Cardiac muscle cell (in vitro differentiated cells and primary cell): ENCODE measurements at regions not wholly inside any gene's neighbourhood (a gene's known extent, or its start where the extent isn't known, plus 50 kb on each side); places are given as distances from the start of the nearest gene placed in this dataset.

Source experiments
- DNase-seq, 2 donors: peaks; one replicate each; pipeline versions ENCODE4 v3.0.0 to v3.0.0-alpha.2; 2010 to 2017; ENCODE audit warnings: low read depth in 1 of 2, low spot score in 1 of 2
- H3K27ac ChIP-seq: fragments of 200-600 bp; sonication (generic); 2 replicates; pipeline ENCODE4 v1.5.1; 2016
- H3K27me3 ChIP-seq: fragments of 200-600 bp; sonication (generic); 2 replicates; pipeline ENCODE4 v1.6.0; 2016; ENCODE audit warnings: control low read depth
- H3K36me3 ChIP-seq: fragments of 200-600 bp; sonication (generic); 2 replicates; pipeline ENCODE4 v1.5.1; 2016; ENCODE audit warnings: control low read depth
- H3K4me1 ChIP-seq: fragments of 200-600 bp; sonication (generic); 2 replicates; pipeline ENCODE4 v1.8.1; 2017; ENCODE audit warnings: low read depth, mild to moderate bottlenecking, mixed run types
- H3K4me3 ChIP-seq: fragments of 200-600 bp; sonication (generic); 2 replicates; pipeline ENCODE4 v1.5.1; 2016; ENCODE audit warnings: mild to moderate bottlenecking
- H3K9me3 ChIP-seq: fragments of 200-600 bp; sonication (generic); 2 replicates; pipeline ENCODE4 v1.5.1; 2017; ENCODE audit warnings: low read depth, mild to moderate bottlenecking, control low read depth
- TF ChIP-seq, protein P1 (sequence below): IDR thresholded peaks from 2 replicates; pipeline ENCODE4 v1.5.1; 2012; ENCODE audit warnings: low read depth, mild to moderate bottlenecking, low read length

GRCh38 chr5:174622067-174622466 lies 102.3 kb upstream of the MSX2 start:
- no peak overlapping the region for H3K4me3 ChIP-seq
- H3K4me1 ChIP-seq, result peaks cover 50% of the 10 kb centered on the region
- DNase-seq, result no peak
- no peaks in the 10 kb centered on the region for H3K36me3 ChIP-seq
- H3K27me3 ChIP-seq, result no peaks in the 10 kb centered on the region
- no peaks in the 10 kb centered on the region for H3K9me3 ChIP-seq
- TF ChIP-seq, protein P1, sequence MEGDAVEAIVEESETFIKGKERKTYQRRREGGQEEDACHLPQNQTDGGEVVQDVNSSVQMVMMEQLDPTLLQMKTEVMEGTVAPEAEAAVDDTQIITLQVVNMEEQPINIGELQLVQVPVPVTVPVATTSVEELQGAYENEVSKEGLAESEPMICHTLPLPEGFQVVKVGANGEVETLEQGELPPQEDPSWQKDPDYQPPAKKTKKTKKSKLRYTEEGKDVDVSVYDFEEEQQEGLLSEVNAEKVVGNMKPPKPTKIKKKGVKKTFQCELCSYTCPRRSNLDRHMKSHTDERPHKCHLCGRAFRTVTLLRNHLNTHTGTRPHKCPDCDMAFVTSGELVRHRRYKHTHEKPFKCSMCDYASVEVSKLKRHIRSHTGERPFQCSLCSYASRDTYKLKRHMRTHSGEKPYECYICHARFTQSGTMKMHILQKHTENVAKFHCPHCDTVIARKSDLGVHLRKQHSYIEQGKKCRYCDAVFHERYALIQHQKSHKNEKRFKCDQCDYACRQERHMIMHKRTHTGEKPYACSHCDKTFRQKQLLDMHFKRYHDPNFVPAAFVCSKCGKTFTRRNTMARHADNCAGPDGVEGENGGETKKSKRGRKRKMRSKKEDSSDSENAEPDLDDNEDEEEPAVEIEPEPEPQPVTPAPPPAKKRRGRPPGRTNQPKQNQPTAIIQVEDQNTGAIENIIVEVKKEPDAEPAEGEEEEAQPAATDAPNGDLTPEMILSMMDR, result no peak
- no peak overlapping the region for H3K27ac ChIP-seq

GRCh38 chr5:174623018-174623417 lies 101.4 kb upstream of the MSX2 start:
- peaks cover 46% of the 10 kb centered on the region for H3K4me1 ChIP-seq
- no peak overlapping the region for H3K27ac ChIP-seq
- H3K9me3 ChIP-seq, result no peaks in the 10 kb centered on the region
- H3K27me3 ChIP-seq, result no peaks in the 10 kb centered on the region
- no peak overlapping the region for H3K4me3 ChIP-seq
- TF ChIP-seq, protein P1, result no peak
- H3K36me3 ChIP-seq, result no peaks in the 10 kb centered on the region
- DNase-seq, result no peak

DNA sequence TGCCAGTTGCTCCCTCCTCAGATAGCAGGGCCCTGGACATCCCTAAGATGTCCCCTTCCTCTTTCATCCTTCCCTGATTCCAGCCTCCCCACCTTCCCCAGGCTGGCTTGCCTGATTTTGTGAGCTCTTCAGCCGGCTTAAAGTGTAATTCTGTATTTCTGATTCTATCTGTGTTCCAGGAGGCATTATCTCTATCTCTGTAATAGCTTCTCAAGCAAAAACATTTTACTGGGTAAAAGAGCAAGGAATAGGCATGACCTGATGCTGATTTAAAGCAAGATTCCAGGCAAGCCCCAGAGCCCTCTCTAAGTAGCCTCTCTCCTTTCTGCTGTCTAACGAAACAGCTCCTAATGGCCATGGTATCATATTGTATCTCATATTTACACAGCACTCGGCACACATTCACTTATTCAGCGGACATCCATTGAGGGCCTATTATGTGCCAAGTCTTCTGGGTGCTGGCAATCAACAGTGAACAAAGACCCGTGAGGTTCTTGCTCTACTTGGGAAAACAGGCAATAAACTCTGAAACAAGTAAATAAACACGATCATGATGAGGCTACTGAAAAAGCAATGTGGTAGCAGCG lies 100.9 kb upstream of the MSX2 start:
- peaks cover 40% of the 10 kb centered on the region for H3K4me1 ChIP-seq

GRCh38 chr5:174624733-174625522 lies 99.5 kb upstream of the MSX2 start:
- H3K4me1 ChIP-seq, result peaks cover 26% of the 10 kb centered on the region
- no peaks in the 10 kb centered on the region for H3K36me3 ChIP-seq
- no peaks in the 10 kb centered on the region for H3K9me3 ChIP-seq
- TF ChIP-seq, protein P1, result no peak
- no peak overlapping the region for H3K27ac ChIP-seq
- H3K27me3 ChIP-seq, result no peaks in the 10 kb centered on the region
- peak in 1 of 2 donors; percentile 81 for DNase-seq
- no peak overlapping the region for H3K4me3 ChIP-seq

More for the DNA sequence above, 100.9 kb upstream of the MSX2 start:
- Histone ChIP-seq H3K4me3 (no peak overlapping the region), H3K27me3 (no peaks in the 10 kb centered on the region), H3K36me3 (no peaks in the 10 kb centered on the region), H3K27ac (no peak overlapping the region), H3K9me3 (no peaks in the 10 kb centered on the region)
- DNase-seq, result no peak
- TF ChIP-seq, protein P1, result no peak

- no peaks in the 10 kb centered on the region for H3K9me3 ChIP-seq
- no peak overlapping the region for H3K27ac ChIP-seq
- H3K4me3 ChIP-seq, result no peak overlapping the region
- peaks cover 25% of the 10 kb centered on the region for H3K4me1 ChIP-seq
- peak; percentile 21 to 42 for DNase-seq
- no peaks in the 10 kb centered on the region for H3K27me3 ChIP-seq
- H3K36me3 ChIP-seq, result no peaks in the 10 kb centered on the region
- TF ChIP-seq, protein P1, result no peak
Observed at GRCh38 chr5:174625591-174626350, 98.6 kb upstream of the MSX2 start.
